ENCODE measurements at regions not wholly inside any gene's neighbourhood (a gene's known extent, or its start where the extent isn't known, plus 50 kb on each side); places are given as distances from the start of the nearest gene placed in this dataset.
A peak's percentile ranks its signal among the peaks of the same experiment; 100 is the strongest.

GRCh38 chr16:7017006-7017662 is 315.5 kb upstream of the RBFOX1 start:
- DNase-seq (ENCODE audit: low read depth) = no peak

GRCh38 chr16:7014756-7015155 is 317.9 kb upstream of the RBFOX1 start:
- DNase-seq (ENCODE audit: low read depth) = no peak

DNA sequence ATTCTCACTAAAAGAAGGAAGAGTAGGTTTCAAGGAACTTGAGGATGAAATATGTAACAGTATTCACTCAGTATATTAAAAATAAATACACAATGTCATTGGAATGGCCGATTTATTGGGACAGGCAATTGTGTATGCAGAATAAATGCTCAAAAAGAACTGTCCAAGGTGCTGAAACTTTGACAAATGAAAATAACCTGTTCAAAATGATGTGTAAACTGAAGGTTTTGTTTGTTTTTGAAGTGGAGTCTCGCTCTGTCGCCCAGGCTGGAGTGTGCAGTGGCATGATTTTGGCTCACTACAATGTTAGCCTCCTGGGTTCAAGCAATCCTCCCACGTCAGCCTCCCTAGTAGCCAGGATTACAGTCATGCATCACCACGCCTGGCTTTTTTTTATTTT is 318.7 kb upstream of the RBFOX1 start:
- DNase-seq (ENCODE audit: low read depth) = no peak

- no peak for DNase-seq (ENCODE audit: low read depth)
These were observed 328.4 kb upstream of the RBFOX1 start for GRCh38 chr16:7004266-7004665.

DNA sequence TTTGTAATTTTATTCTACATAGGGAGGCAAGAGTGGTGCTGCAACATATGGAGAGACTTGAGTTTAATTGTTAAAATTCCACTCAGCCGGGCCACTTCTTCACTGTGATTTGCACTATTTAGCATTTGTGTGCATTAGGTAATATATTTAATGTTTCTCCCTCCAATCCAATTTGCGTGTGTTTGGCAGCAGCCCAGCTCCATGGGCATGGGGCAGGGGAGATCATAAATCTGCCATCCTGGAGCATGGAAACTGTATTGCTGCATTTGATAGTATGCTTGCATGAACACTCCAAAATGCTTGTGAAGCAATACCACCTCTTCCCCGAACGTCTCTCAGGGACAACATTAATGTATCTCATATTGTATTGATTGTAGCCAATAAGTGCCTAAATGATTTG is 339.1 kb upstream of the RBFOX1 start:
- DNase-seq (ENCODE audit: low read depth) = no peak

- DNase-seq (ENCODE audit: low read depth) = no peak
These were observed 343.8 kb upstream of the RBFOX1 start for GRCh38 chr16:6988846-6989245.

GRCh38 chr16:6977916-6978315 is 354.7 kb upstream of the RBFOX1 start:
- no peak for DNase-seq (ENCODE audit: low read depth)

DNA sequence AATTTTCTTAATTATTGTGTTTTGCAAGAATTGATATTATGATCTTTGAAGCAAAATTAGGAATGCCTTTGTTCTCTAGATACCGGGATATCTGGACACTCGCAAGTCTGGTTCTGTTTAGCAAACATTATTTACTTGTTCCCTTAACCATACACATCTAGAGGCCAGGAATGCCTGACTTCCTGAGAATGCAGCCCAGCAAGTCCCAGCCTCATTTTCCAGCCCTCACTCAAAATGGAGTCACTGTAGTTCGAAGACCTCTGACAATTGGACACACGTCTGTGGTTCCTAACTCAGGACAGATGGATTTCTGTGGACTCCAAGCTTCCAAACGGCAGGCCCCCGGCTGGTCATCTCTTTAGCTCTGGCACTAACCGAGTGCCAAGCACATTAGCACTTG is 355.4 kb upstream of the RBFOX1 start:
- DNase-seq (ENCODE audit: low read depth) = no peak

GRCh38 chr16:6976716-6977115 is 355.9 kb upstream of the RBFOX1 start:
- DNase-seq (ENCODE audit: low read depth) = no peak

DNA sequence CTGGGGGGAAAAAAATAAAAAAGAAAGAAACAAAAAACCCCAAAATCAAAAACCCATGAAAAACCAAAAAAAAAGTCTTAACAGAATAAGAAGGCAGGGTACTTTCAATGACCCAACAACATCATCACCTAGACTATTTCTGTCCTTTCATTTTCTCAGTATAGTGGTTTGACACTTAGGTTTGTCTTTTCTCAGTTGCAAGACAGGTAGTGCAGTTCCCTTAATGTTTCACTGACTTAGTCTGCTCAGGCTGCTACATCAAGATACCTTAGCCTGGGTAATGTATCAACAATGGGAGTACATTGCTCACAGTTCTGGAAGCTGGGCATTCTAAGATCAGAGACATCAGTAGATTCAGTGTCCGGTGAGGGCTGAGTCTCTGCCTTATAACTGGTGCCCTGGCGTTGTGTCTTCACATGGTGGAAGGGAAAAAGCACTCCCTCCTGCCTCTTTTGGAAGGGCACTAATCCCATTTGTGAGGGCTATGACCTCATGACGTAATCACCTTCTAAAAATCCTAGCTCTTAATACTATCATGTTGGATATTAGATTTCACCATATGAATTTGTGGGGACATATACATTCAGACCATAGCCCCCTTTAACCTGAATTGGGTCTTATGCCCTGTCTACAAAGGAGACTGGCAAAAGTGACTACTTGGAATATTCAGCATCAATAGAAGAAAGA is 362.3 kb upstream of the RBFOX1 start:
- DNase-seq (ENCODE audit: low read depth) = no peak

DNA sequence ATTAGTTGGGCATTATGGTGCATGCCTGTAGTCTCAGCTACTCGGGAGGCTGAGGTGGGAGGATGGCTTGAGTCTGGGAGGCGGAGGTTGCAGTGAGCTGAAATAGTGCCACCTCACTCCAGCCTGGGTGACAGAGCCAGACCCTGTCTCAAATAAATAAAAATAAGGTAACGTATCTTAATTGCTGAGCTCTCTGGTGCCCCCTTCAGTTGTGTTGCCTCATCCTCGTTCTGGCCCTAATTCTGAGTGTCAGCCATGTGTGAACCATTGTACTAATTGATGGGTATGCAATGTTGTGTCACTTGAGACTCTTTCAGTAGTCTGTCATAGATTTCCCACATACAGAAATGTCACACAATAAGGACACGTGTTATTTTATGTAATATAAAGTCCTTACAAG is 363.1 kb upstream of the RBFOX1 start:
- DNase-seq (ENCODE audit: low read depth) = no peak

DNA sequence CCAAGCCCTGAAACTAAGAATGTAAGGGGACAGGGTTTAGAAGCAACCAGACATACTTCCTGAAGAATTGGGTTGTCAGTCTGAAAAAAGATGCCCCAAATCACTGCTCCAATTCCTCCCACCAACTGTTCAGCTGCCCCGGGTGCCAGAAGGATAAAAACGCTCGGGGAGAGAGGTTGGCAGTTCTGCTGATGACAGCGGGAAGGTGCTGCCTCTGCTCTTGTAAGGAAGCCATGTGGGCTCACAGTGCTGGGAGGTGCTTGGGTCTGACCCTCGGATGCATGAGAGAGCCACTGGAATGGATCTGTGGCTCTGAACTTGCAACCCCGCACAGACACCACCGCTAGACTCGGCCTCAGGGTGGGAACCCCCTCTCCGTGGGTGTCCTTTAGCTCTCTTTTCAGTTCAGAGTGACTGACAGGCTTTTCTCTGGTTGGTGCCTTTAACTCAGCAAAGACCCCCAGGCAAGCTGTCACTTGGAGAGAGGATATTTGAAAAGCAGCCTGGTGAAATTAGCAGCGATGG is 364.8 kb upstream of the RBFOX1 start:
- no peak for DNase-seq (ENCODE audit: low read depth)

GRCh38 chr16:6966925-6967324 is 365.7 kb upstream of the RBFOX1 start:
- no peak for DNase-seq (ENCODE audit: low read depth)

DNA sequence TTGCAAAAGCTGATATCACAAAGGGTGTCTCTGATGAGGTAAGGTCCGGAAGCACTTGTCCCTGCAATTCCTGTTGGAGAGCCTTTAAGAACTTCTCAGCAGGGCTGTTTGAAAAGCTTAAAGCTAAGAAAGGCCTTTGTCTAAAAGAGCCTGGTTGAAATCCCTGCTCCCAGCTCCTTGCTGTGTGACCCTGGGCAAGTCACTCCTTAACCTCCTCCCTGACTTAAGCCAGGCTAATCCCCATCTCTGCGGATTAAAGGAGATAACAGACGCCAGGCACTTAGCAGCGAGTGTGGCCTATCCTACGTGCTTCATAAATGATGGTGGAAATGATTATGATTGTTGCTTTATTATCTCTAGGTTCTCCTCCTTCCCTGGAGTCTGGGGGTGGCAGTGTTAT is 368.0 kb upstream of the RBFOX1 start:
- no peak for DNase-seq (ENCODE audit: low read depth)

DNA sequence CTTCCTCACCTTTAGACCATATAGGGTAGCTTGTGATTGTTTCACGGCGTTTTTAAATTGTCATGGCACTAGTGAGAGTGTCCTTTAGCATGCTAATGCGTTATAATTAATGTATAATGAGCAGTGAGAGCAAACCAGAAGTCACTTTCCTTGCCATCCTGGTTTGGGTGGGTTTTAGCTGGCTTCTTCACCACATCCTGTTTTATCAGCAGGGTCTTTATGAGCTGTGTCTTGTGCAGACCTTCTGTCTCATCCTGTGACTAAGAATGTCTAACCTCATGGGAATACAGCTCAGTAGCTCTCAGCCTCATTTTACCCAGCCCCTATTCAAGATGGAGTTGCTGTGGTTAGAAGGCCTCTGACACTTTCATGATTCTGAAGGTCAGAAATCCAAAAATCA is 370.9 kb upstream of the RBFOX1 start:
- DNase-seq (ENCODE audit: low read depth) = peak; percentile 43

DNA sequence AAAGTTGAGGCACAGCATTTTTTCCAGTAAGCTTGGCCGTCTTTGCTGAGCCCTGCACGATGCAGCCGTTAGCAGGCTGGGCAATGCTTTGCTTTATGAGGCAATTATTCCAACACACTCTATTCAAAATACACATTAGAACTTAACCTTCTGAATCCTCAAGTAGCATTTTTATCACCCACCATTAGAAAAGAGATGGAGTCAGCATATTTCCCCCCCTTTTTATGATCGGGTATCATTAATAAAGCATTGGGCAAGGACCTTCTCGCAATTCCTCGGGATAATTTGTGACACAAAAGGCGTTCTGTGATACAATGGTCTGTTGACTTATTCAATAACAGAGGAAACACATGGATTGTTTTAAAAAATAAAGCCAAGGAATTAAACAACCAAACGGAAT is 374.5 kb upstream of the RBFOX1 start:
- no peak for DNase-seq (ENCODE audit: low read depth)

- DNase-seq (ENCODE audit: low read depth) = peak; percentile 56
These were observed 375.0 kb upstream of the RBFOX1 start for GRCh38 chr16:6957681-6958080.

DNA sequence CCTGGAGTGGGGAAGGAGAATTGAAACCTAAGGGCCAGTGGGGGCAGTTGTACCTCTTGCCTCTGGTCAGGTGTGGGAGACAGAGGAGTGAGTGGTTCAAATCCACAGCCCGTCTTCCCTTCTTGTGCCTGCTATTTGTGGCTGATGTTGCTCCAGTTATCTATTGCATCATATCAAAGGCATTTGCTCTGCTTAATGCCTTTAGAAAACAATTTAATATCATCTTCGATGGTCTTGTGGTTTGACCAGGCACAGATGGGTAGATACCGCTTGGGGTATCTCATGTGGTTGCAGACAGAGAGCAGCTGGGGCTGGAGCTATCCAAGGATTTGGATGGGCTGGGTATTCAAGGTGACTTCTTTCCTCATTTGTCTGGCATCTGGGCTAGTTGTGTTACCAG is 376.1 kb upstream of the RBFOX1 start:
- DNase-seq (ENCODE audit: low read depth) = no peak

- DNase-seq (ENCODE audit: low read depth) = no peak
These were observed 377.3 kb upstream of the RBFOX1 start for GRCh38 chr16:6955303-6955702.

- peak; percentile 13 for DNase-seq (ENCODE audit: low read depth)
These were observed 383.4 kb upstream of the RBFOX1 start for GRCh38 chr16:6949240-6949639.

GRCh38 chr16:6947291-6947690 is 385.4 kb upstream of the RBFOX1 start:
- DNase-seq (ENCODE audit: low read depth) = no peak

DNA sequence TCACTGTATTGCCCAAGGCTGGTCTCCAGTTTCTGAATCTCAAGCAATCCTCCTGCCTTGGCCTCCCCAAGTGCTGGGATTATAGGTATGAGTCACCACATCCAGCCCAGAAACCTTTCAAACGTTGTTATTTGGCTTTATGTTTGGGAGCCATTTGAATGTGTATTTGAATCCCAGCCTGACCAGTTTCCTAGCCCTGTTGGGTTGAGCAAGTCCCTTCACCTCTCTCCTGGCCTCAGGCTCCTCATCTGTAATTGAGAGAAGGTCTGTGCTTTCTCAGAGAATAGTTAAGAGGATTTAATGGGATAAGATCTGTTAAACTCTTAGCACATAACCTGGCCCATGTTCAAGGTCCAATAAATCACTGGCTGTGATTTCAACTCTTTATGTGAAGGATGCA is 385.8 kb upstream of the RBFOX1 start:
- no peak for DNase-seq (ENCODE audit: low read depth)

DNA sequence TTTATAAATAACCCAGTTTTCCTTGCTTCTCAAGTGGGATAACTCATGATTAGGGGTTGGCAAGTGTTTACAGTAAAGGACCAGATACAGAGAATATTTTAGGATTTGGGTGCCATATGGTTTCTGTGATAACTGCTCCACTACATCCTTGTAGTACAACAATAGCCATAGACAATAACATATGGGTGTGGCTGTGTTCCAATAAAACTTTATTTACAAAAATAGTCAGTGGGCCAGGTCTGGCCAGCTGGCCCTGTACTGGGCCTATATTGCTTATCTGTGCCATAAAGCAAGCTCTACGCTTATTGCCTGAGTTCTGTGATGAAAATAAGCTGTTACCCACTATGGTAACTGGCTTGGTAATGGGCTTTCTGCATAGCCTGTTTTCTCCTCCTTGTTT is 386.5 kb upstream of the RBFOX1 start:
- no peak for DNase-seq (ENCODE audit: low read depth)
